ENCODE measurements at regions not wholly inside any gene's neighbourhood (a gene's known extent, or its start where the extent isn't known, plus 50 kb on each side); places are given as distances from the start of the nearest gene placed in this dataset.

DNA sequence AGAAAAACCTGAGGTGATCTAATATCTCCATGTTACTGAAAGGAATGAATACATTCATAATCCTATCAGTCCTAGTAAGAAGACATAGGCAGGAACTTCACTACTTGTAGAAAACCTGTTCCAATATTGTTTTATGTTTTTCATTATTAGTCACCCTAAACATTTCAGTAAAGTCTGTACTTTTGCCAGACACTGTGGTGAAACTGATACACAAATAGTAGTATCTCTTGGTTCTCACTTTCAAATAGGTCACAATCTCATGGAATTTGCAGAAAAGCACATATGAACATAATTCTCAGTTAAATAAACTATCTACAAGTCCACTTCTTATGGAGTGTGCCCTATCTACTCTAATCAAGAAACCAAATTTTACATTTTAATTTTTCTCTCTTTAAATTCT, 88.3 kb upstream of the PCDH9 start:
- H3K4me1 ChIP-seq (ENCODE audit: low read depth, poor library complexity, severe bottlenecking), result peaks cover 25% of the 10 kb centered on the region
- H3K79me2 ChIP-seq (ENCODE audit: insufficient read depth, low read depth), result no peaks in the 10 kb centered on the region
- no peak overlapping the region for H2AFZ ChIP-seq (ENCODE audit: low read depth)

DNA sequence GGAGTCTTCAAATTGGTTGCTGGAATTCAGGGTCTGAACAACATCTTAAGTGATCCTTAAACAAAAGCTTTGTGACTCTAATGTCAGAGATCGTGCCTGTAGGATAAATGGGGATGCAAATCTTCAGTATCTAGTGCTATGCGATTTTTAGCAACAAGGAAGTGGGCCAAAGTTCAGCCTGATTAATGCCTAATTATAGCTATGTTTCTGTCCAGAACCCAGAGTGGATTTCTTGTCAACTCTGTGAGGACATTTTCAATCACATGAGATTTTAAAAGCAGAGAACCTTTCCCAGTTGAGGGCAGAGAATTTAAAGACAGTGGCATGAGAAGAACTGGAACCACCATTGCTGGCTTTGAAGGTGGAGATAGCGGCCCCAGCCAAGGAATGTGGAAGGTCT, 84.3 kb upstream of the PCDH9 start:
- no peak overlapping the region for H3K4me3 ChIP-seq (IDR thresholded peaks at IDR 0.05; ENCODE audit: insufficient read depth, low read depth, low read length)
- H3K9ac ChIP-seq, result no peak overlapping the region
- no peaks in the 10 kb centered on the region for H3K27me3 ChIP-seq (ENCODE audit: insufficient read depth, low read depth)
- H3K79me2 ChIP-seq (ENCODE audit: insufficient read depth, low read depth), result no peaks in the 10 kb centered on the region
- no peak overlapping the region for H3K4me2 ChIP-seq
- H3K36me3 ChIP-seq (ENCODE audit: insufficient read depth), result no peaks in the 10 kb centered on the region
- TF ChIP-seq, protein P1, sequence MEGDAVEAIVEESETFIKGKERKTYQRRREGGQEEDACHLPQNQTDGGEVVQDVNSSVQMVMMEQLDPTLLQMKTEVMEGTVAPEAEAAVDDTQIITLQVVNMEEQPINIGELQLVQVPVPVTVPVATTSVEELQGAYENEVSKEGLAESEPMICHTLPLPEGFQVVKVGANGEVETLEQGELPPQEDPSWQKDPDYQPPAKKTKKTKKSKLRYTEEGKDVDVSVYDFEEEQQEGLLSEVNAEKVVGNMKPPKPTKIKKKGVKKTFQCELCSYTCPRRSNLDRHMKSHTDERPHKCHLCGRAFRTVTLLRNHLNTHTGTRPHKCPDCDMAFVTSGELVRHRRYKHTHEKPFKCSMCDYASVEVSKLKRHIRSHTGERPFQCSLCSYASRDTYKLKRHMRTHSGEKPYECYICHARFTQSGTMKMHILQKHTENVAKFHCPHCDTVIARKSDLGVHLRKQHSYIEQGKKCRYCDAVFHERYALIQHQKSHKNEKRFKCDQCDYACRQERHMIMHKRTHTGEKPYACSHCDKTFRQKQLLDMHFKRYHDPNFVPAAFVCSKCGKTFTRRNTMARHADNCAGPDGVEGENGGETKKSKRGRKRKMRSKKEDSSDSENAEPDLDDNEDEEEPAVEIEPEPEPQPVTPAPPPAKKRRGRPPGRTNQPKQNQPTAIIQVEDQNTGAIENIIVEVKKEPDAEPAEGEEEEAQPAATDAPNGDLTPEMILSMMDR (conservative IDR thresholded peaks at IDR 0.05; ENCODE audit: low read depth, low read length), result no peak
- peaks cover 21% of the 10 kb centered on the region for H3K4me1 ChIP-seq (ENCODE audit: low read depth, poor library complexity, severe bottlenecking)
- no peak overlapping the region for H3K27ac ChIP-seq
- H2AFZ ChIP-seq (ENCODE audit: low read depth), result no peak overlapping the region
- H4K20me1 ChIP-seq (ENCODE audit: insufficient read depth), result no peaks in the 10 kb centered on the region

More for the DNA sequence above, 88.3 kb upstream of the PCDH9 start:
- Histone ChIP-seq H3K27me3 (ENCODE audit: insufficient read depth, low read depth) (no peaks in the 10 kb centered on the region), H3K4me2 (peak overlapping the region; percentile 18; the same call in 1 of the 2 replicates), H3K9ac (no peak overlapping the region), H3K36me3 (ENCODE audit: insufficient read depth) (no peaks in the 10 kb centered on the region), H3K27ac (peak overlapping the region; percentile 61), H3K4me3 (IDR thresholded peaks at IDR 0.05; ENCODE audit: insufficient read depth, low read depth, low read length) (no peak overlapping the region), H4K20me1 (ENCODE audit: insufficient read depth) (no peaks in the 10 kb centered on the region)
- TF ChIP-seq, protein P1 (conservative IDR thresholded peaks at IDR 0.05; ENCODE audit: low read depth, low read length), result no peak

DNA sequence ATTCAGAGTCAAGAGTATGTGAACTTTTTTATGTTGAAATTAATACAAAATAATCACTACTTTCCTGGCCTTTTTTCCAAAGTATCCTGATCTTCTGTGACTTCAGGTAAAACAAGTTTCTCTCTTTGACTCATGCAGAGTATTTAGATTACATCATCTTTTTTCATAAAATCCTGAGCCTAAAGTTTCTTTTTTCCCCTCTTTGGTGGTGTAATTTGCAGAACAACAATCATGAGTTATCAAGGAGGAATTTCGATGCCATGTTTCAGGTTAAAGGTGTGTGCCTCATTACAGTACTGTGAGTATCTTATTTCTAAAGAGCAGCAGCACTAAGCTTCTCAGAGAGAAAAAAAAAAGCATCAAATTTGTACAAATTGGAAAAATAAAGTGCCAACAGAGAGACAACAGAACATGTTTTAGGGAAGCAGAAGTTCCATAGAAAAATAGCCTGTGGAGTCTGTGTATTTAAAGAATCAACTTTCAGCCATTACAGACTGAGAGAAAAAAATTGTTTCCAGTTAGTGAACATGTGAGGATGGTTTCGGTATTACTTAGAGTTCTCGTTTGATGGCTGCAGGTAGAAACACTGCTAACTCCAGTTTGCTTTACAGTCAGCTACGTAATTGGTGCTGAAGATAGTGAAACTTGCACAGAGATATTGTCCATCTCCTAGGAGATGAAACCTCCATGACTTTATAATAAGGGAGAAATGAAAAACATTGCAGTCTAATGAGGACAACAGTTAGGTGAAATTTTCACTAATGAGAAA, 78.1 kb upstream of the PCDH9 start:
- Histone ChIP-seq H4K20me1 (ENCODE audit: insufficient read depth) (no peaks in the 10 kb centered on the region), H3K27ac (peak overlapping the region; percentile 39; the same call in 1 of the 2 replicates), H3K4me1 (ENCODE audit: low read depth, poor library complexity, severe bottlenecking) (peaks cover 22% of the 10 kb centered on the region), H3K4me2 (peak overlapping the region; percentile 45), H3K36me3 (ENCODE audit: insufficient read depth) (no peaks in the 10 kb centered on the region), H2AFZ (ENCODE audit: low read depth) (peak overlapping the region; percentile 52), H3K27me3 (ENCODE audit: insufficient read depth, low read depth) (no peaks in the 10 kb centered on the region), H3K79me2 (ENCODE audit: insufficient read depth, low read depth) (no peaks in the 10 kb centered on the region), H3K4me3 (IDR thresholded peaks at IDR 0.05; ENCODE audit: insufficient read depth, low read depth, low read length) (no peak overlapping the region), H3K9ac (0 out of 2 replicates have a peak overlapping the region, but pooled peaks have one; percentile 12)
- TF ChIP-seq, protein P1 (conservative IDR thresholded peaks at IDR 0.05; ENCODE audit: low read depth, low read length), result no peak

DNA sequence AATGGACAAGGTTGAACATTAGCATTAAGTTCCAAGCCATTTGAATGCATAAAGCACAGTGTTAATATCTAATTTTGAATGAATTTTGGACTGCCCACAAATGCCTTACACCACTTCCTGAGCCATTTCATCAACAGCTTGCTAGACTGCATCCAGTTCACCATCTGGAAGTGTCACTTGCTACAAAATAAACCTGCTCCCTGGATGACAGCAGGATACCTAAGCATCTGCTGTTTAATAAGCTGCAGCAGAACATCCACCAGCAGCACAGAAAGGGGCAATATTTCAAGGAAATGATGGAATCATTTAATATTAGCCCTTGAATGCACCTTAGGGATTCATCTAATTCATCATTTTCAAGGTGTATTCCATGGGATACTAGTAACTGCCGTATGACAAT, 76.6 kb upstream of the PCDH9 start:
- TF ChIP-seq, protein P1 (conservative IDR thresholded peaks at IDR 0.05; ENCODE audit: low read depth, low read length), result no peak
- Histone ChIP-seq H3K9ac (no peak overlapping the region), H3K4me3 (IDR thresholded peaks at IDR 0.05; ENCODE audit: insufficient read depth, low read depth, low read length) (no peak overlapping the region), H3K79me2 (ENCODE audit: insufficient read depth, low read depth) (no peaks in the 10 kb centered on the region), H2AFZ (ENCODE audit: low read depth) (no peak overlapping the region), H3K4me2 (no peak overlapping the region), H3K36me3 (ENCODE audit: insufficient read depth) (no peaks in the 10 kb centered on the region), H4K20me1 (ENCODE audit: insufficient read depth) (no peaks in the 10 kb centered on the region), H3K4me1 (ENCODE audit: low read depth, poor library complexity, severe bottlenecking) (peaks cover 22% of the 10 kb centered on the region), H3K27ac (no peak overlapping the region), H3K27me3 (ENCODE audit: insufficient read depth, low read depth) (no peaks in the 10 kb centered on the region)
